Urinary bladder (tissue), 3 donors: ENCODE measurements at regions not wholly inside any gene's neighbourhood (a gene's known extent, or its start where the extent isn't known, plus 50 kb on each side); places are given as distances from the start of the nearest gene placed in this dataset.

Experiments used
- DNase-seq: peaks from one replicate; pipeline ENCODE4 v3.0.0-alpha.2; 2015; ENCODE audit errors: extremely low spot score
- H3K27ac ChIP-seq: one replicate; pipeline ENCODE4 v1.5.1; 2013; ENCODE audit warnings: low read depth, mild to moderate bottlenecking, moderate library complexity
- H3K36me3 ChIP-seq: one replicate; pipeline ENCODE4 v1.6.1; 2013; ENCODE audit warnings: mild to moderate bottlenecking, moderate library complexity; ENCODE audit not compliant: insufficient read depth
- H3K4me1 ChIP-seq: one replicate; pipeline ENCODE4 v1.6.1; 2013; ENCODE audit warnings: mild to moderate bottlenecking, moderate library complexity; ENCODE audit not compliant: insufficient read depth
- H3K4me3 ChIP-seq: one replicate; pipeline ENCODE4 v1.5.1; 2013; ENCODE audit warnings: low read depth, low read length
- WGBS: extraction: QIAGEN DNeasy Blood & Tissue Kit; methylation state at CpG from one replicate; pipeline ENCODE4 v1.1.7; 2013; 5-methylcytosine and 5-hydroxymethylcytosine counted together
- donor health status: healthy with polysubstance abuse.
- donor health status: healthy.

- Histone ChIP-seq H3K4me1 (no peaks in the 10 kb centered on the region), H3K36me3 (no peaks in the 10 kb centered on the region), H3K4me3 (no peak overlapping the region), H3K27ac (no peak overlapping the region)
- no peak for DNase-seq
- WGBS: 90% methylated on average over 5 of the region's 5 CpGs
Measured at GRCh38 chr4:4749137-4749536, 110.3 kb upstream of the MSX1 start.

- WGBS: 95% methylated on average over 1 of the region's 1 CpG
- H3K4me3 ChIP-seq: no peak overlapping the region
- DNase-seq: no peak
- H3K27ac ChIP-seq: no peak overlapping the region
- no peaks in the 10 kb centered on the region for H3K36me3 ChIP-seq
- H3K4me1 ChIP-seq: no peaks in the 10 kb centered on the region
Measured at GRCh38 chr4:4746444-4746843, 113.0 kb upstream of the MSX1 start.

GRCh38 chr4:4740071-4740470 lies 119.4 kb upstream of the MSX1 start:
- Histone ChIP-seq H3K4me1 (no peaks in the 10 kb centered on the region), H3K27ac (no peak overlapping the region), H3K36me3 (no peaks in the 10 kb centered on the region), H3K4me3 (no peak overlapping the region)
- DNase-seq: no peak

- Histone ChIP-seq H3K27ac (no peak overlapping the region), H3K4me3 (no peak overlapping the region), H3K4me1 (no peaks in the 10 kb centered on the region), H3K36me3 (no peaks in the 10 kb centered on the region)
- DNase-seq: peak; percentile 46
- 21% methylated on average over 6 of the region's 6 CpGs for WGBS
Measured at GRCh38 chr4:4735870-4736269, 123.6 kb upstream of the MSX1 start.

- Histone ChIP-seq H3K4me1 (no peaks in the 10 kb centered on the region), H3K27ac (no peak overlapping the region), H3K36me3 (no peaks in the 10 kb centered on the region), H3K4me3 (no peak overlapping the region)
- no peak for DNase-seq
- WGBS: 60% methylated on average over 9 of the region's 9 CpGs
Measured at GRCh38 chr4:4735136-4735750, 124.2 kb upstream of the MSX1 start.

- H3K4me3 ChIP-seq: no peak overlapping the region
- H3K4me1 ChIP-seq: no peaks in the 10 kb centered on the region
- no peak for DNase-seq
- WGBS: 51% methylated on average over 5 of the region's 5 CpGs
- no peak overlapping the region for H3K27ac ChIP-seq
- H3K36me3 ChIP-seq: no peaks in the 10 kb centered on the region
Measured at GRCh38 chr4:4734425-4734824, 125.0 kb upstream of the MSX1 start.

GRCh38 chr4:4733663-4734062 lies 125.8 kb upstream of the MSX1 start:
- H3K36me3 ChIP-seq: no peaks in the 10 kb centered on the region
- H3K4me1 ChIP-seq: no peaks in the 10 kb centered on the region
- H3K27ac ChIP-seq: no peak overlapping the region
- no peak overlapping the region for H3K4me3 ChIP-seq
- 95% methylated on average over 3 of the region's 3 CpGs for WGBS
- DNase-seq: no peak

GRCh38 chr4:4730249-4730648 lies 129.2 kb upstream of the MSX1 start:
- DNase-seq: no peak
- H3K27ac ChIP-seq: no peak overlapping the region
- H3K4me1 ChIP-seq: no peaks in the 10 kb centered on the region
- no peak overlapping the region for H3K4me3 ChIP-seq
- WGBS: 39% methylated on average over 11 of the region's 11 CpGs
- H3K36me3 ChIP-seq: no peaks in the 10 kb centered on the region

GRCh38 chr4:4729206-4729605 lies 130.3 kb upstream of the MSX1 start:
- Histone ChIP-seq H3K4me3 (no peak overlapping the region), H3K27ac (no peak overlapping the region), H3K36me3 (no peaks in the 10 kb centered on the region), H3K4me1 (no peaks in the 10 kb centered on the region)
- 93% methylated on average over 7 of the region's 7 CpGs for WGBS
- DNase-seq: no peak

- Histone ChIP-seq H3K36me3 (no peaks in the 10 kb centered on the region), H3K4me3 (no peak overlapping the region), H3K4me1 (no peaks in the 10 kb centered on the region), H3K27ac (no peak overlapping the region)
- WGBS: 88% methylated on average over 1 of the region's 1 CpG
- no peak for DNase-seq
Measured at GRCh38 chr4:4727536-4727935, 131.9 kb upstream of the MSX1 start.

- no peaks in the 10 kb centered on the region for H3K36me3 ChIP-seq
- 90% methylated on average over 2 of the region's 2 CpGs for WGBS
- H3K4me1 ChIP-seq: no peaks in the 10 kb centered on the region
- no peak for DNase-seq
- no peak overlapping the region for H3K4me3 ChIP-seq
- no peak overlapping the region for H3K27ac ChIP-seq
Measured at GRCh38 chr4:4726051-4726450, 133.4 kb upstream of the MSX1 start.

- peak; percentile 89 for DNase-seq
- H3K36me3 ChIP-seq: no peaks in the 10 kb centered on the region
- no peak overlapping the region for H3K4me3 ChIP-seq
- H3K27ac ChIP-seq: no peak overlapping the region
- WGBS: 41% methylated on average over 4 of the region's 4 CpGs
- no peaks in the 10 kb centered on the region for H3K4me1 ChIP-seq
Measured at GRCh38 chr4:4724321-4724720, 135.1 kb upstream of the MSX1 start.

GRCh38 chr4:4721636-4722035 lies 137.8 kb upstream of the MSX1 start:
- H3K27ac ChIP-seq: no peak overlapping the region
- H3K4me3 ChIP-seq: no peak overlapping the region
- no peak for DNase-seq
- no peaks in the 10 kb centered on the region for H3K4me1 ChIP-seq
- no peaks in the 10 kb centered on the region for H3K36me3 ChIP-seq
- 84% methylated on average over 5 of the region's 5 CpGs for WGBS

GRCh38 chr4:4720646-4721045 lies 138.8 kb upstream of the MSX1 start:
- H3K36me3 ChIP-seq: no peaks in the 10 kb centered on the region
- WGBS: 84% methylated on average over 6 of the region's 6 CpGs
- no peak for DNase-seq

GRCh38 chr4:4719436-4719835 lies 140.0 kb upstream of the MSX1 start:
- Histone ChIP-seq H3K4me3 (no peak overlapping the region), H3K27ac (no peak overlapping the region), H3K36me3 (no peaks in the 10 kb centered on the region), H3K4me1 (no peaks in the 10 kb centered on the region)
- WGBS: 71% methylated on average over 4 of the region's 4 CpGs
- DNase-seq: no peak

More at GRCh38 chr4:4720646-4721045, 138.8 kb upstream of the MSX1 start:
- Histone ChIP-seq H3K4me3 (no peak overlapping the region), H3K4me1 (no peaks in the 10 kb centered on the region), H3K27ac (no peak overlapping the region)
